Stimulated activated naive CD8-positive, alpha-beta T cell treated with anti-CD3 and anti-CD28 coated beads, Interleukin-15, Interleukin-2, amounts not matched to agents 100 ng/mL and 50 ng/mL, for 24 hours (primary cell): ENCODE measurements at regions not wholly inside any gene's neighbourhood (a gene's known extent, or its start where the extent isn't known, plus 50 kb on each side); places are given as distances from the start of the nearest gene placed in this dataset.
"Not testable (repeated sequence)": the region's sequence is repeated elsewhere in the genome, so short reads cannot be mapped to it uniquely, and the experiment has no call there.

ENCODE experiments used
- H3K27ac Mint-ChIP-seq: one replicate; pipeline ENCODE4 v1.8.0; 2021; ENCODE audit warnings: mild to moderate bottlenecking, mixed read lengths
- H3K27me3 Mint-ChIP-seq: one replicate; pipeline ENCODE4 v1.8.0; 2021; ENCODE audit warnings: mixed read lengths
- H3K36me3 Mint-ChIP-seq: one replicate; pipeline ENCODE4 v1.8.0; 2021; ENCODE audit warnings: low read depth, mixed read lengths
- H3K4me1 Mint-ChIP-seq: one replicate; pipeline ENCODE4 v1.8.0; 2021; ENCODE audit warnings: low read depth, mixed read lengths
- H3K4me3 Mint-ChIP-seq: one replicate; pipeline ENCODE4 v1.8.0; 2021; ENCODE audit warnings: mild to moderate bottlenecking, mixed read lengths
- H3K9me3 Mint-ChIP-seq: one replicate; pipeline ENCODE4 v1.8.0; 2021; ENCODE audit warnings: mixed read lengths

GRCh38 chr14:71783786-71784185 lies 148.4 kb upstream of the RGS6 start:
- H3K27ac Mint-ChIP-seq = no peak overlapping the region
- peaks cover 8% of the 10 kb centered on the region for H3K27me3 Mint-ChIP-seq
- no peak overlapping the region for H3K4me3 Mint-ChIP-seq
- no peaks in the 10 kb centered on the region for H3K9me3 Mint-ChIP-seq
- H3K4me1 Mint-ChIP-seq = no peaks in the 10 kb centered on the region
- no peaks in the 10 kb centered on the region for H3K36me3 Mint-ChIP-seq

DNA sequence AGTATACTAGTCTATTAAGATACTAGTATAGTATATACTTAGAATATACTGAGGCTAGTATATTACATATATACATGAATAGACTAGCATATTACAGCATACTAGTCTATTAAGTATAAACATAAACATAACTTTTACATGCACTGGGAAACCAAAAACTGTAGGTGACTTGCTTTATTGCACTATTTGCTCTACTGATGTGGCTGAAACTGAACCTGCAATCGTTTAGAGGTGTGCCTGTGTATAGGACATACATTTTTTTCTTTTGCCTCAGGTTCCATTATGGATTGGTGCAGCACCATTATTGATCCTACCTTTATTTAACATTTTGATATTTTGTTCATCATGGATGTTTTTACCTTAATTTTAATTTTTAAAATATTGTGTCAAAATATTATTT lies 143.2 kb upstream of the RGS6 start:
- H3K27ac Mint-ChIP-seq = no peak overlapping the region
- H3K9me3 Mint-ChIP-seq = no peaks in the 10 kb centered on the region
- H3K27me3 Mint-ChIP-seq = peaks cover 3% of the 10 kb centered on the region
- no peaks in the 10 kb centered on the region for H3K36me3 Mint-ChIP-seq
- no peaks in the 10 kb centered on the region for H3K4me1 Mint-ChIP-seq
- no peak overlapping the region for H3K4me3 Mint-ChIP-seq

DNA sequence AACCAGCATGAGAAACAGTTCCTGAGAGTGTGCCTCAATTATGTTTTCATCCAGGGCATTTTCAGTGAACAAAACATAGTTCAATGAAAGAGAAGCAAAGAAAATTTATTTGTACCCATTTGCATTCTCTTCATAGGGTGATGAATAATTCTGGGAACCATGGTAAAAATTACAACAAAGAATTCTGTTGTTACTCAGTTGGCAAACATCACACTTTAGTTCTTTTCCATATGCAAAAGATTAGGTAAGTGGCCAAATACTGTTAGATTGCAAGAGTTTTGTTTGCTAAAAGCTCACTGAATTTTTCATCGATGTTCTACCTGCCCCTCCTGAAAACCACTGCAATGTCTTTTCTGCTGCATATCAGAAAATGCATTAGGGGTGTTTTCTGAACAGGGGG lies 132.4 kb upstream of the RGS6 start:
- Mint-ChIP-seq H3K4me3 (no peak overlapping the region), H3K4me1 (no peaks in the 10 kb centered on the region), H3K27ac (no peak overlapping the region), H3K27me3 (peaks cover 21% of the 10 kb centered on the region), H3K36me3 (no peaks in the 10 kb centered on the region), H3K9me3 (no peaks in the 10 kb centered on the region)

DNA sequence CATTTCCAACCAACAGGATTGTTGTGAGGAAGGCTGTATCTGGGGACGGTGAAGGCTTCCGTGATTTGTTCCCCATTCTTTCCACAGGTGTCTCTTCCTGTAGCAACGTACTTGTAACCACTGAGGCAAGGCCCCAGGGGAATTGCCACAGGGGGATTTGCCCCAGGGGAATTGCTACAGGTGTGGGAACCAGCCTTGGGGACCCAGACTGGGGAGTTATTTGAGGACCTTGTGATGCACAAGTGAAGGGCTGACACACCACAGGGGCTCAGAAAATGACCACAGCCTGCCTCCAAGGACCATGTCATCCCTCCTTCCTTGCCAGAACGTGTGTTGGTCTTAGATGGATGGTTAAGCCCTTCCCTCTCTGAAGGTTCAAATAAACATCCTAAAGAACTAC lies 131.4 kb upstream of the RGS6 start:
- H3K27ac Mint-ChIP-seq = no peak overlapping the region
- peaks cover 18% of the 10 kb centered on the region for H3K27me3 Mint-ChIP-seq
- no peaks in the 10 kb centered on the region for H3K36me3 Mint-ChIP-seq
- H3K4me1 Mint-ChIP-seq = no peaks in the 10 kb centered on the region
- no peaks in the 10 kb centered on the region for H3K9me3 Mint-ChIP-seq
- H3K4me3 Mint-ChIP-seq = no peak overlapping the region

- H3K36me3 Mint-ChIP-seq = no peaks in the 10 kb centered on the region
- no peak overlapping the region for H3K4me3 Mint-ChIP-seq
- H3K27ac Mint-ChIP-seq = no peak overlapping the region
- H3K27me3 Mint-ChIP-seq = peaks cover 21% of the 10 kb centered on the region
- no peaks in the 10 kb centered on the region for H3K4me1 Mint-ChIP-seq
- no peaks in the 10 kb centered on the region for H3K9me3 Mint-ChIP-seq
Measured at GRCh38 chr14:71803539-71804260, 128.5 kb upstream of the RGS6 start.

DNA sequence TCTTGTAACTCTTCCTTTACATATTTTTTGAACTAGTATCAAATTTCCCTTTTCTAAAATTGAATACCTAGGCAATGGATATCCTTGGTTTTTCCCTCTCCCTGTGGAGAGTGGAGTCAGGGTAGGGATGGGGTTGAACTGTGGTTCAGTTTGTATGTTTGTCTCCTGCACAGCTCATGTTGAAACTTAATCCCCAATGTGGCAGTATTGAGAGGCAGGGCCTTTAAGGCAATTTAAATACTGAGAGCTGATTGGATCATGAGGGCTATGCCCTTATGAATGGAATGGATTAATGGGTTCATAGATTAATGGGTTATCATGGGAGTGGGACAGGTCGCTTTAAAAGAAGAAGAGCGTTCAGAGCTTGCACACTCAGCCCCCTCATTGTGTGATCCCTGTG lies 127.2 kb upstream of the RGS6 start:
- Mint-ChIP-seq H3K27ac (no peak overlapping the region), H3K4me3 (no peak overlapping the region), H3K27me3 (peaks cover 26% of the 10 kb centered on the region), H3K36me3 (no peaks in the 10 kb centered on the region), H3K4me1 (no peaks in the 10 kb centered on the region), H3K9me3 (no peaks in the 10 kb centered on the region)

GRCh38 chr14:71807049-71807448 lies 125.2 kb upstream of the RGS6 start:
- peaks cover 29% of the 10 kb centered on the region for H3K27me3 Mint-ChIP-seq
- not testable (repeated sequence) for H3K9me3 Mint-ChIP-seq, H3K4me1 Mint-ChIP-seq

DNA sequence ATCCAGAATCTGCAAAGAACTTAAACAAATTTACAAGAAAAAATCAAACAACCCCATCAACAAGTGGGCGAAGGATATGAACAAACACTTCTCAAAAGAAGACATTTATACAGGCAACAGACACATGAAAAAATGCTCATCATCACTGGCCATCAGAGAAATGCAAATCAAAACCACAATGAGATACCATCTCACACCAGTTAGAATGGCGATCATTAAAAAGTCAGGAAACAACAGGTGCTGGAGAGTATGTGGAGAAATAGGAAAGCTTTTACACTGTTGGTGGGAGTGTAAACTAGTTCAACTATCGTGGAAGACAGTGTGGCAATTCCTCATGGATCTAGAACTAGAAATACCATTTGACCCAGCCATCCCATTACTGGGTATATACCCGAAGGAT lies 121.4 kb upstream of the RGS6 start:
- not testable (repeated sequence) for H3K4me3 Mint-ChIP-seq, H3K36me3 Mint-ChIP-seq, H3K4me1 Mint-ChIP-seq, H3K27ac Mint-ChIP-seq, H3K9me3 Mint-ChIP-seq
- peaks cover 31% of the 10 kb centered on the region for H3K27me3 Mint-ChIP-seq

More at GRCh38 chr14:71807049-71807448, 125.2 kb upstream of the RGS6 start:
- not testable (repeated sequence) for H3K27ac Mint-ChIP-seq, H3K4me3 Mint-ChIP-seq, H3K36me3 Mint-ChIP-seq

DNA sequence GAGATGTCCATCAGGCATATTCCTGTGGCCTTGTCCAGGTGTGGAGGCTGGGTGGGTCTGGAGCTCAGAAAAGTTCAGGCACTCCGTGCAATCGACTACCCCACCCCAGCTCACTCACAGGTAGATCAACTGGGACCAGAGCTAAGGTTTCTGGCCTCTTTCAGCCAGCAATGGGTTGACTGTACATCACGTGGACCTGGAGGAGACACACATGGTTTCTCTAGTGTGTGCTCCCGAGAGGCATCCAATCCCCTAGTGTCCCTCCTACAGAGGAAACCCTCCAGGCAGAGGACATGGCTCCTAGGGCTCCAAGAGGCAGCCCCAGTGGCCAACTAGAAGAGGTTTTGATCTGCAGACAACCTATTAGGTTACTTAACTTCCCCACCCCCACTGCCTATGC lies 119.5 kb upstream of the RGS6 start:
- no peaks in the 10 kb centered on the region for H3K9me3 Mint-ChIP-seq
- no peaks in the 10 kb centered on the region for H3K36me3 Mint-ChIP-seq
- no peaks in the 10 kb centered on the region for H3K4me1 Mint-ChIP-seq
- no peak overlapping the region for H3K4me3 Mint-ChIP-seq
- no peak overlapping the region for H3K27ac Mint-ChIP-seq
- H3K27me3 Mint-ChIP-seq = peaks cover 26% of the 10 kb centered on the region

- H3K27ac Mint-ChIP-seq = no peak overlapping the region
- peaks cover 11% of the 10 kb centered on the region for H3K27me3 Mint-ChIP-seq
Measured at GRCh38 chr14:71815110-71815509, 117.1 kb upstream of the RGS6 start.

DNA sequence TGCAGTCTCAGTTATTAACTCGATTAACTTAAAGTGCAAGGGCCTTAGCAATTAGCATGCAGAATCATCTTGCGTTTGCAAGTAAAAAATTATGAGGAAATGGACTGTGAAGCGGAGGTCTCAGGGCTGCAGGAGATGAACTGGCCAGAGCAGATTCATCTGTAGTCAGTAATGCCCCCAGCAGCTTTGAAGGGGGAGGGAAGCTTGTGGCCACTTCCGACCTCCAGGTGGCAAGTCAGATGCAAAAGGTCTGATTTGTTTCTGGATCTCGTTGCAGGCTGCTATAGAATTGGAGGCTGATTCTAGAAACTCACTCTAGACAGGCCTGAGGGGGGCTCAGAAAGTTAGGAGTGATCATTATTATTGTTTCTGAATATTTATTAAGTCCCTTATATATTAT lies 107.4 kb upstream of the RGS6 start:
- Mint-ChIP-seq H3K27me3 (peaks cover 18% of the 10 kb centered on the region), H3K9me3 (peaks cover 6% of the 10 kb centered on the region), H3K36me3 (no peaks in the 10 kb centered on the region), H3K4me3 (no peak overlapping the region), H3K27ac (no peak overlapping the region), H3K4me1 (no peaks in the 10 kb centered on the region)

More at GRCh38 chr14:71815110-71815509, 117.1 kb upstream of the RGS6 start:
- no peaks in the 10 kb centered on the region for H3K9me3 Mint-ChIP-seq
- no peaks in the 10 kb centered on the region for H3K4me1 Mint-ChIP-seq
- no peaks in the 10 kb centered on the region for H3K36me3 Mint-ChIP-seq
- H3K4me3 Mint-ChIP-seq = no peak overlapping the region

DNA sequence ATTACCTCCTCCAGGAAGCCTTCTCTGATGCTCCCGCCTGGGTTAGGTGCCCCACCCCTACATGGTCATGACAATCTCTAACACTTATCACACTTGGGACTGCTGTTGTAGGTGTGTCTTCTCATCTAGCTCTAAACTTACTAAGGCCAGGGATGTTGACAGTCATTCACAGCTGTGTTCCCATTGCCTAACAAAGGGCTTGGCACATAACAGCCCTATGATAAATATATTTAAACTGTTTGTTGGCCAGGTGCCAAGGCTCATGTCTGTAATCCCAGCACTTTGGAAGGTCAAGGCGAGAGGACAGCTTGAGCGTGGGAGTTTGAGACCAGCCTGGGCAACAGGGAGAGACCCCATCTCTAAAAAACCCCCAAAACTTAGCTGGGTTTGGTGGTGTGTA lies 98.8 kb upstream of the RGS6 start:
- no peak overlapping the region for H3K27ac Mint-ChIP-seq
- peaks cover 14% of the 10 kb centered on the region for H3K9me3 Mint-ChIP-seq
- H3K4me3 Mint-ChIP-seq = no peak overlapping the region
- no peaks in the 10 kb centered on the region for H3K36me3 Mint-ChIP-seq
- H3K27me3 Mint-ChIP-seq = peaks cover 10% of the 10 kb centered on the region
- H3K4me1 Mint-ChIP-seq = no peaks in the 10 kb centered on the region

- Mint-ChIP-seq H3K9me3 (peaks cover 14% of the 10 kb centered on the region), H3K4me1 (no peaks in the 10 kb centered on the region), H3K36me3 (no peaks in the 10 kb centered on the region), H3K4me3 (no peak overlapping the region), H3K27ac (no peak overlapping the region), H3K27me3 (peaks cover 14% of the 10 kb centered on the region)
Measured at GRCh38 chr14:71834284-71835204, 97.7 kb upstream of the RGS6 start.

- Mint-ChIP-seq H3K27ac (no peak overlapping the region), H3K36me3 (no peaks in the 10 kb centered on the region), H3K9me3 (peaks cover 10% of the 10 kb centered on the region), H3K27me3 (peaks cover 35% of the 10 kb centered on the region), H3K4me1 (peaks cover 10% of the 10 kb centered on the region), H3K4me3 (no peak overlapping the region)
Measured at GRCh38 chr14:71852181-71852580, 80.0 kb upstream of the RGS6 start.

DNA sequence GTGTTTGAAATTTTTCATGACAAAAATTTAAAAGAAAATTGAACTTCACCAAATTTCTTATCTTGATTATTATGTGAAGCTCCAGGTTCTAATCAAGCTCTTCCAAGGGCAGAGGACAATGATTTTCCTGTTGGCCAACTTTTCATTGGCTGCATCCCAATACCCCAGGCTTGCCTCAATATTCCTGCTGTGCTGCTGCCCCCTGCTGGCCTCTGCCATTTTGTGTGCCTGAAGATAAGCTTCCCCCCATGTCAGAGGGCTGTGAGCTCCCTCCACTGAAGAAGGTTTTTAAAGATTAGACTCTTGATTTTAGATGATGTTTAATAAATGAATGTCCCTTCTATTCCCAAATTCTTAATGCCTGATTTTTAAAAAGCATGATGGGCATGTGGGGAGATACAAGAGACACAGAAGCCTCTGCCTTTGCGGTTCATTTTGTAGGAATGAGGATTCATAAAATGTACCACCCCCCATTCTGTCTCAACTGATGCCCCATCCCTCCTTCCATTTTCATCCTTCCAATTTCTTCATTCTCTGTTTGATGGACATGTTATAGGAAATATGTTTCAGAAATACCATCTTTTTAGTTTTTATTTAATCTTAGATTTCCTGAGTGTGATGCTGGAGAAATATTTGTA lies 76.7 kb upstream of the RGS6 start:
- Mint-ChIP-seq H3K36me3 (no peaks in the 10 kb centered on the region), H3K4me3 (no peak overlapping the region), H3K4me1 (peaks cover 10% of the 10 kb centered on the region), H3K27ac (no peak overlapping the region), H3K9me3 (peaks cover 11% of the 10 kb centered on the region), H3K27me3 (peaks cover 54% of the 10 kb centered on the region)
